ENCODE measurements at regions not wholly inside any gene's neighbourhood (a gene's known extent, or its start where the extent isn't known, plus 50 kb on each side); places are given as distances from the start of the nearest gene placed in this dataset.

GRCh38 chr2:206846981-206847834, 81.8 kb downstream of the FASTKD2 start:
- no peak overlapping the region for H3K9ac ChIP-seq (replicated peaks in 1 of 4; ENCODE audit: extremely low read depth in 1 of 4, low read depth in 3 of 4, low read length in 3 of 4)
- H3K9me3 ChIP-seq (ENCODE audit: insufficient read depth in 2 of 2, low read depth in 1 of 2, low read length in 1 of 2), result no peaks in the 10 kb centered on the region; a peak in 1 of 4 replicates
- H3K27ac ChIP-seq (ENCODE audit: low read depth, low read length), result no peak overlapping the region
- WGBS, 2 experiments (ENCODE audit: extremely low coverage in 1 of 2, insufficient coverage in 1 of 2, insufficient read length in 1 of 2, insufficient replicate concordance in 2 of 2, low coverage in 1 of 2, low lambda C conversion rate in 2 of 2, missing lambda C conversion rate in 1 of 2), result 88% methylated on average over 3 of the region's 3 CpGs; no CpG with 5 or more reads in 1 of the 2 experiments
- no peak overlapping the region for H3K23ac ChIP-seq (ENCODE audit: insufficient read length)
- H2BK12ac ChIP-seq (ENCODE audit: low read depth, low read length), result no peak overlapping the region; the same call in 1 of the 2 replicates
- no peak overlapping the region for H2AK5ac ChIP-seq (ENCODE audit: low read depth, low read length)
- H3K18ac ChIP-seq (ENCODE audit: extremely low read depth, low read length), result no peak overlapping the region
- no peak overlapping the region for H4K5ac ChIP-seq (ENCODE audit: insufficient read length, low read depth, low read length)
- CTCF ChIA-PET (ENCODE audit: partially characterized antibody), result interaction anchor here (1.0 to 1.6 kb wide), 2 partner anchors 15 to 47 kb away, joined by 3 to 7 read pairs; no protein-coding TSS in a partner anchor
- TF ChIP-seq SIX5 (IDR thresholded peaks at IDR 0.05; ENCODE audit: low read depth, low read length) (no peak), SRF (IDR thresholded peaks at IDR 0.05; ENCODE audit: low read depth, low read length) (no peak), SP4 (IDR thresholded peaks at IDR 0.05; ENCODE audit: low read length) (no peak), TAF7 (optimal IDR thresholded peaks at IDR 0.05; ENCODE audit: borderline replicate concordance, low read depth, low read length) (no peak), KDM1A (IDR thresholded peaks at IDR 0.05; ENCODE audit: borderline replicate concordance, low read length) (no peak), GTF2F1 (IDR thresholded peaks at IDR 0.05; ENCODE audit: borderline replicate concordance, low read depth, low read length) (no peak), POLR2A (IDR thresholded peaks at IDR 0.05; ENCODE audit: control extremely low read depth in 1 of 2, low read depth in 2 of 2, low read length in 2 of 2) (no peak), BRCA1 (IDR thresholded peaks at IDR 0.05; ENCODE audit: low read depth, low read length) (no peak), ATF3 (IDR thresholded peaks at IDR 0.05; ENCODE audit: insufficient read depth, low read depth, low read length) (no peak)
- no peak overlapping the region for H2AFZ ChIP-seq (ENCODE audit: low read length)
- no peaks in the 10 kb centered on the region for H3K4me1 ChIP-seq (replicated peaks in 1 of 4; ENCODE audit: control insufficient read depth in 3 of 4, insufficient read depth in 4 of 4, low read length in 3 of 4)
- H4K91ac ChIP-seq (replicated peaks; ENCODE audit: insufficient read length, low read length), result no peak overlapping the region
- H3K23me2 ChIP-seq (ENCODE audit: low read depth, low read length), result no peaks in the 10 kb centered on the region
- POLR2A ChIA-PET (ENCODE audit: partially characterized antibody), result no interaction called here
- FAIRE-seq, result no peak
- H4K20me1 ChIP-seq (replicated peaks in 1 of 2; ENCODE audit: control insufficient read depth in 1 of 2, insufficient read depth in 2 of 2, low read length in 2 of 2), result no peaks in the 10 kb centered on the region
- no peak overlapping the region for H3K56ac ChIP-seq (replicated peaks; ENCODE audit: insufficient read length, low read depth, low read length)
- no peaks in the 10 kb centered on the region for H3K27me3 ChIP-seq (replicated peaks in 1 of 4; ENCODE audit: control insufficient read depth in 3 of 4, extremely low read depth in 1 of 4, insufficient read depth in 3 of 4, low read length in 3 of 4)
- no peaks in the 10 kb centered on the region for H3K79me2 ChIP-seq (ENCODE audit: control insufficient read depth in 1 of 2, insufficient read depth in 2 of 2, low read length in 2 of 2)
- H3K4ac ChIP-seq (replicated peaks; ENCODE audit: insufficient read length, low read depth, low read length), result no peak overlapping the region
- H2BK15ac ChIP-seq (ENCODE audit: low read length), result no peak overlapping the region; the same call in 1 of the 2 replicates
- no peak overlapping the region for H3K14ac ChIP-seq (ENCODE audit: insufficient read length)
- no peaks in the 10 kb centered on the region; the same call in 1 of the 2 replicates for H3K79me1 ChIP-seq (ENCODE audit: low read depth, low read length)
- no peak overlapping the region for H3K4me2 ChIP-seq (ENCODE audit: insufficient read depth in 1 of 2, low read depth in 2 of 2, low read length in 2 of 2)
- no peak overlapping the region for H3K4me3 ChIP-seq (ENCODE audit: extremely low read depth in 1 of 4, insufficient read depth in 2 of 4, low read depth in 3 of 4, low read length in 4 of 4)
- no peak overlapping the region for H2BK5ac ChIP-seq (ENCODE audit: low read depth, low read length)
- H2BK120ac ChIP-seq (replicated peaks; ENCODE audit: low read depth, low read length), result no peak overlapping the region
- no peaks in the 10 kb centered on the region for H3K36me3 ChIP-seq (ENCODE audit: control insufficient read depth in 2 of 4, insufficient read depth in 4 of 4, low read length in 3 of 4)
- no peak for DNase-seq (ENCODE audit: low read depth in 1 of 2, low spot score in 2 of 2)
- no peak overlapping the region for H2BK20ac ChIP-seq (ENCODE audit: low read length)
- H4K8ac ChIP-seq (ENCODE audit: extremely low read depth, insufficient read depth, low read length), result no peak overlapping the region
